ENCODE measurements at regions not wholly inside any gene's neighbourhood (a gene's known extent, or its start where the extent isn't known, plus 50 kb on each side); places are given as distances from the start of the nearest gene placed in this dataset.

- no peak overlapping the region for H3K4me3 ChIP-seq (ENCODE audit: low read depth, low read length)
- ChIA-PET POLR2A (no interaction called here), CTCF (no interaction called here)
- no peak for TF ChIP-seq CTCF (IDR thresholded peaks at IDR 0.05; ENCODE audit: insufficient read depth, low read depth, low read length)
- peaks cover 11% of the 10 kb centered on the region for H3K27me3 ChIP-seq (ENCODE audit: control insufficient read depth, insufficient read depth, low read length)
- H3K36me3 ChIP-seq (ENCODE audit: control insufficient read depth, insufficient read depth, low read length) = no peaks in the 10 kb centered on the region
- no peak for DNase-seq (ENCODE audit: low read depth)
Measured at GRCh38 chr14:58944968-58945356, 243.5 kb upstream of the DAAM1 start.

GRCh38 chr14:58946431-58946830 lies 242.0 kb upstream of the DAAM1 start:
- TF ChIP-seq CTCF (IDR thresholded peaks at IDR 0.05; ENCODE audit: insufficient read depth, low read depth, low read length) = no peak
- ChIA-PET CTCF (interaction anchor here (1.0 kb wide), 1 partner anchor 9 kb away, joined by 4 read pairs; no protein-coding TSS in a partner anchor), POLR2A (interaction anchor here (0.7 kb wide), 1 partner anchor 425 kb away, joined by 3 read pairs; no protein-coding TSS in a partner anchor)
- Histone ChIP-seq H3K27me3 (ENCODE audit: control insufficient read depth, insufficient read depth, low read length) (peaks cover 11% of the 10 kb centered on the region), H3K4me3 (ENCODE audit: low read depth, low read length) (no peak overlapping the region), H3K36me3 (ENCODE audit: control insufficient read depth, insufficient read depth, low read length) (no peaks in the 10 kb centered on the region)
- no peak for DNase-seq (ENCODE audit: low read depth)

GRCh38 chr14:58947156-58947555 lies 241.3 kb upstream of the DAAM1 start:
- no peak for DNase-seq (ENCODE audit: low read depth)
- ChIA-PET POLR2A (no interaction called here), CTCF (interaction anchor here (0.6 kb wide), 1 partner anchor 312 kb away, joined by 3 read pairs; no protein-coding TSS in a partner anchor)
- no peak for TF ChIP-seq CTCF (IDR thresholded peaks at IDR 0.05; ENCODE audit: insufficient read depth, low read depth, low read length)
- no peaks in the 10 kb centered on the region for H3K36me3 ChIP-seq (ENCODE audit: control insufficient read depth, insufficient read depth, low read length)
- H3K4me3 ChIP-seq (ENCODE audit: low read depth, low read length) = no peak overlapping the region
- peaks cover 11% of the 10 kb centered on the region for H3K27me3 ChIP-seq (ENCODE audit: control insufficient read depth, insufficient read depth, low read length)

- DNase-seq (ENCODE audit: low read depth) = no peak
- Histone ChIP-seq H3K27me3 (ENCODE audit: control insufficient read depth, insufficient read depth, low read length) (peaks cover 10% of the 10 kb centered on the region), H3K36me3 (ENCODE audit: control insufficient read depth, insufficient read depth, low read length) (no peaks in the 10 kb centered on the region), H3K4me3 (ENCODE audit: low read depth, low read length) (no peak overlapping the region)
- no peak for TF ChIP-seq CTCF (IDR thresholded peaks at IDR 0.05; ENCODE audit: insufficient read depth, low read depth, low read length)
- ChIA-PET POLR2A (no interaction called here), CTCF (interaction anchor here (0.6 to 1.6 kb wide), 3 partner anchors 11 to 447 kb away, joined by 3 read pairs; no protein-coding TSS in a partner anchor)
Measured at GRCh38 chr14:58947814-58948445, 240.5 kb upstream of the DAAM1 start.

- POLR2A ChIA-PET = no interaction called here
- no peak for DNase-seq (ENCODE audit: low read depth)
- CTCF ChIA-PET = no interaction called here
- H3K27me3 ChIP-seq (ENCODE audit: control insufficient read depth, insufficient read depth, low read length) = peaks cover 4% of the 10 kb centered on the region
- no peaks in the 10 kb centered on the region for H3K36me3 ChIP-seq (ENCODE audit: control insufficient read depth, insufficient read depth, low read length)
- no peak for TF ChIP-seq CTCF (IDR thresholded peaks at IDR 0.05; ENCODE audit: insufficient read depth, low read depth, low read length)
- no peak overlapping the region for H3K4me3 ChIP-seq (ENCODE audit: low read depth, low read length)
Measured at GRCh38 chr14:58950555-58950954, 237.9 kb upstream of the DAAM1 start.

Data from BJ (cell line).